ENCODE measurements at regions not wholly inside any gene's neighbourhood (a gene's known extent, or its start where the extent isn't known, plus 50 kb on each side); places are given as distances from the start of the nearest gene placed in this dataset.
A peak's percentile ranks its signal among the peaks of the same experiment; 100 is the strongest.

GRCh38 chr1:79902418-79902817, 895.9 kb upstream of the ADGRL4 start:
- FAIRE-seq (no peak), DNase-seq (ENCODE audit: low read depth in 1 of 2, low spot score in 2 of 2) (no peak)
- Histone ChIP-seq H3K79me1 (ENCODE audit: low read depth, low read length) (no peaks in the 10 kb centered on the region), H3K18ac (ENCODE audit: extremely low read depth, low read length) (no peak overlapping the region), H3K4me3 (ENCODE audit: extremely low read depth in 1 of 4, insufficient read depth in 2 of 4, low read depth in 3 of 4, low read length in 4 of 4) (no peak overlapping the region), H2AFZ (ENCODE audit: low read length) (no peak overlapping the region), H4K91ac (replicated peaks; ENCODE audit: insufficient read length, low read length) (no peak overlapping the region), H3K79me2 (ENCODE audit: control insufficient read depth in 1 of 2, insufficient read depth in 2 of 2, low read length in 2 of 2) (no peaks in the 10 kb centered on the region), H3K4me2 (ENCODE audit: insufficient read depth in 1 of 2, low read depth in 2 of 2, low read length in 2 of 2) (no peak overlapping the region), H3K4me1 (replicated peaks in 1 of 4; ENCODE audit: control insufficient read depth in 3 of 4, insufficient read depth in 4 of 4, low read length in 3 of 4) (no peaks in the 10 kb centered on the region), H4K20me1 (replicated peaks in 1 of 2; ENCODE audit: control insufficient read depth in 1 of 2, insufficient read depth in 2 of 2, low read length in 2 of 2) (no peaks in the 10 kb centered on the region), H3K23ac (ENCODE audit: insufficient read length) (no peak overlapping the region), H3K14ac (ENCODE audit: insufficient read length) (no peak overlapping the region), H2BK5ac (ENCODE audit: low read depth, low read length) (no peak overlapping the region), H3K56ac (replicated peaks; ENCODE audit: insufficient read length, low read depth, low read length) (no peak overlapping the region), H3K9ac (replicated peaks in 1 of 4; ENCODE audit: extremely low read depth in 1 of 4, low read depth in 3 of 4, low read length in 3 of 4) (no peak overlapping the region), H2BK20ac (ENCODE audit: low read length) (no peak overlapping the region), H3K27me3 (replicated peaks in 1 of 4; ENCODE audit: control insufficient read depth in 3 of 4, extremely low read depth in 1 of 4, insufficient read depth in 3 of 4, low read length in 3 of 4) (no peaks in the 10 kb centered on the region), H3K36me3 (ENCODE audit: control insufficient read depth in 2 of 4, insufficient read depth in 4 of 4, low read length in 3 of 4) (no peaks in the 10 kb centered on the region), H2BK12ac (ENCODE audit: low read depth, low read length) (no peak overlapping the region), H2AK5ac (ENCODE audit: low read depth, low read length) (no peak overlapping the region), H2BK15ac (ENCODE audit: low read length) (no peak overlapping the region), H4K5ac (ENCODE audit: insufficient read length, low read depth, low read length) (no peak overlapping the region), H3K9me3 (ENCODE audit: insufficient read depth in 2 of 2, low read depth in 1 of 2, low read length in 1 of 2) (peaks cover 0 to 2% of the 10 kb centered on the region in 2 experiments; a peak in 1 of 4 replicates), H3K27ac (ENCODE audit: low read depth, low read length) (no peak overlapping the region), H2BK120ac (replicated peaks; ENCODE audit: low read depth, low read length) (no peak overlapping the region), H3K23me2 (ENCODE audit: low read depth, low read length) (no peaks in the 10 kb centered on the region), H3K4ac (replicated peaks; ENCODE audit: insufficient read length, low read depth, low read length) (no peak overlapping the region), H4K8ac (ENCODE audit: extremely low read depth, insufficient read depth, low read length) (no peak overlapping the region)
- 91% methylated on average over 4 of the region's 4 CpGs; no CpG with 5 or more reads in 1 of the 2 experiments for WGBS, 2 experiments (ENCODE audit: extremely low coverage in 1 of 2, insufficient coverage in 1 of 2, insufficient read length in 1 of 2, insufficient replicate concordance in 2 of 2, low coverage in 1 of 2, low lambda C conversion rate in 2 of 2, missing lambda C conversion rate in 1 of 2)
- CTCF ChIA-PET (ENCODE audit: partially characterized antibody), result no interaction called here
- POLR2A ChIA-PET (ENCODE audit: partially characterized antibody), result no interaction called here
- TF ChIP-seq CEBPB (IDR thresholded peaks at IDR 0.05; ENCODE audit: low read depth, low read length), result peak; percentile 68; the same call in 1 of the 2 replicates
- no peak for TF ChIP-seq GTF2F1 (IDR thresholded peaks at IDR 0.05; ENCODE audit: borderline replicate concordance, low read depth, low read length)

All from H1 (cell line).